ENCODE measurements at regions not wholly inside any gene's neighbourhood (a gene's known extent, or its start where the extent isn't known, plus 50 kb on each side); places are given as distances from the start of the nearest gene placed in this dataset.

GRCh38 chr10:131729938-131730660 lies 170.7 kb upstream of the PPP2R2D start:
- Histone ChIP-seq H3K9me2 (replicated peaks; ENCODE audit: insufficient read depth, low read length) (no peaks in the 10 kb centered on the region), H3K79me2 (ENCODE audit: low read length) (no peaks in the 10 kb centered on the region), H3K27me3 (replicated peaks; ENCODE audit: insufficient read depth, low read length) (peaks cover under 1% of the 10 kb centered on the region; the same call in 1 of the 2 replicates), H3F3A (ENCODE audit: insufficient read depth, low read length) (no peaks in the 10 kb centered on the region), H3K4me1 (ENCODE audit: low read length) (no peaks in the 10 kb centered on the region), H2AFZ (ENCODE audit: low read length) (no peak overlapping the region), H3K9me3 (replicated peaks; ENCODE audit: insufficient read depth, low read length) (no peaks in the 10 kb centered on the region), H3K4me3 (ENCODE audit: low read length) (no peak overlapping the region), H4K20me1 (ENCODE audit: insufficient read depth, low read length) (no peaks in the 10 kb centered on the region), H3K36me3 (replicated peaks; ENCODE audit: insufficient read depth, low read length) (no peaks in the 10 kb centered on the region), H3K4me2 (ENCODE audit: low read depth, low read length) (no peak overlapping the region), H3K9ac (ENCODE audit: low read length) (no peak overlapping the region), H3K27ac (ENCODE audit: low read length) (no peak overlapping the region)
- no peak for DNase-seq
- TF ChIP-seq CTCF (IDR thresholded peaks at IDR 0.05; ENCODE audit: low read length) (no peak), EZH2 (optimal IDR thresholded peaks at IDR 0.05; ENCODE audit: low read depth, low read length) (no peak), EZH2phosphoT487 (IDR thresholded peaks at IDR 0.05; ENCODE audit: low read length) (no peak)

- no peaks in the 10 kb centered on the region for H3F3A ChIP-seq (ENCODE audit: insufficient read depth, low read length)
- DNase-seq: no peak
- no peaks in the 10 kb centered on the region for H4K20me1 ChIP-seq (ENCODE audit: insufficient read depth, low read length)
- H3K79me2 ChIP-seq (ENCODE audit: low read length): no peaks in the 10 kb centered on the region
- H3K27ac ChIP-seq (ENCODE audit: low read length): no peak overlapping the region
- H3K4me3 ChIP-seq (ENCODE audit: low read length): no peak overlapping the region
- TF ChIP-seq EZH2phosphoT487 (IDR thresholded peaks at IDR 0.05; ENCODE audit: low read length) (no peak), EZH2 (optimal IDR thresholded peaks at IDR 0.05; ENCODE audit: low read depth, low read length) (no peak), CTCF (IDR thresholded peaks at IDR 0.05; ENCODE audit: low read length) (no peak)
- no peaks in the 10 kb centered on the region for H3K9me2 ChIP-seq (replicated peaks; ENCODE audit: insufficient read depth, low read length)
- H3K36me3 ChIP-seq (replicated peaks; ENCODE audit: insufficient read depth, low read length): no peaks in the 10 kb centered on the region
- no peaks in the 10 kb centered on the region for H3K9me3 ChIP-seq (replicated peaks; ENCODE audit: insufficient read depth, low read length)
- H3K9ac ChIP-seq (ENCODE audit: low read length): no peak overlapping the region
- no peaks in the 10 kb centered on the region for H3K4me1 ChIP-seq (ENCODE audit: low read length)
- H3K4me2 ChIP-seq (ENCODE audit: low read depth, low read length): no peak overlapping the region
- H2AFZ ChIP-seq (ENCODE audit: low read length): no peak overlapping the region
- peaks cover 5% of the 10 kb centered on the region; the same call in 1 of the 2 replicates for H3K27me3 ChIP-seq (replicated peaks; ENCODE audit: insufficient read depth, low read length)
These were observed 169.9 kb upstream of the PPP2R2D start for GRCh38 chr10:131730771-131731497.

- Histone ChIP-seq H3K4me1 (ENCODE audit: low read length) (no peaks in the 10 kb centered on the region), H3K4me3 (ENCODE audit: low read length) (no peak overlapping the region), H3K9me2 (replicated peaks; ENCODE audit: insufficient read depth, low read length) (no peaks in the 10 kb centered on the region), H4K20me1 (ENCODE audit: insufficient read depth, low read length) (no peaks in the 10 kb centered on the region), H2AFZ (ENCODE audit: low read length) (no peak overlapping the region), H3K9me3 (replicated peaks; ENCODE audit: insufficient read depth, low read length) (no peaks in the 10 kb centered on the region), H3F3A (ENCODE audit: insufficient read depth, low read length) (no peaks in the 10 kb centered on the region), H3K27me3 (replicated peaks; ENCODE audit: insufficient read depth, low read length) (peaks cover 5% of the 10 kb centered on the region; the same call in 1 of the 2 replicates), H3K9ac (ENCODE audit: low read length) (no peak overlapping the region), H3K27ac (ENCODE audit: low read length) (no peak overlapping the region), H3K79me2 (ENCODE audit: low read length) (no peaks in the 10 kb centered on the region), H3K36me3 (replicated peaks; ENCODE audit: insufficient read depth, low read length) (no peaks in the 10 kb centered on the region), H3K4me2 (ENCODE audit: low read depth, low read length) (no peak overlapping the region)
- DNase-seq: no peak
- TF ChIP-seq EZH2phosphoT487 (IDR thresholded peaks at IDR 0.05; ENCODE audit: low read length): no peak
These were observed 168.8 kb upstream of the PPP2R2D start for GRCh38 chr10:131731780-131732630.

Data from MM.1S (cell line).